Subcutaneous abdominal adipose tissue (tissue), 5 donors: ENCODE measurements at regions not wholly inside any gene's neighbourhood (a gene's known extent, or its start where the extent isn't known, plus 50 kb on each side); places are given as distances from the start of the nearest gene placed in this dataset.

Experiments
- H3K27ac ChIP-seq: one replicate; pipeline ENCODE4 v1.7.0; 2013; ENCODE audit warnings: low read depth, mild to moderate bottlenecking, inconsistent platforms, low read length, moderate library complexity
- H3K27me3 ChIP-seq, 5 donors: one replicate each; pipeline ENCODE4 v1.7.0; 2013; ENCODE audit warnings: low read length in 5 of 5, inconsistent platforms in 1 of 5; ENCODE audit not compliant: control insufficient read depth in 5 of 5, insufficient read depth in 4 of 5
- H3K36me3 ChIP-seq, 5 donors: one replicate each; pipeline ENCODE4 v1.7.0; 2013; ENCODE audit warnings: low read length in 5 of 5; ENCODE audit not compliant: control insufficient read depth in 5 of 5, insufficient read depth in 5 of 5
- H3K4me1 ChIP-seq, 5 donors: one replicate each; pipeline ENCODE4 v1.7.0; 2013; ENCODE audit warnings: low read length in 5 of 5, mild to moderate bottlenecking in 3 of 5, moderate library complexity in 1 of 5; ENCODE audit not compliant: control insufficient read depth in 5 of 5, insufficient read depth in 5 of 5
- H3K4me3 ChIP-seq, 5 donors: one replicate each; pipeline ENCODE4 v1.7.0; 2013; ENCODE audit warnings: low read length in 5 of 5, low read depth in 1 of 5
- H3K9ac ChIP-seq, 5 donors: one replicate each; pipeline ENCODE4 v1.7.0; 2013; ENCODE audit warnings: low read length in 5 of 5, mild to moderate bottlenecking in 4 of 5, moderate library complexity in 3 of 5
- H3K9me3 ChIP-seq, 5 donors: one replicate each; pipeline ENCODE4 v1.7.0; 2013; ENCODE audit warnings: low read length in 5 of 5; ENCODE audit not compliant: control insufficient read depth in 5 of 5
- donor health status: healthy.
- donor health status: healthy.
- donor health status: healthy.
- donor health status: healthy.
- donor health status: healthy.

GRCh38 chr2:125861461-125861860 is 794.5 kb upstream of the GYPC start:
- no peaks in the 10 kb centered on the region for H3K27me3 ChIP-seq
- H3K4me1 ChIP-seq, result no peaks in the 10 kb centered on the region
- H3K36me3 ChIP-seq, result no peaks in the 10 kb centered on the region
- H3K27ac ChIP-seq, result no peak overlapping the region
- H3K9me3 ChIP-seq, result no peaks in the 10 kb centered on the region
- H3K9ac ChIP-seq, result no peak overlapping the region
- H3K4me3 ChIP-seq, result no peak overlapping the region

DNA sequence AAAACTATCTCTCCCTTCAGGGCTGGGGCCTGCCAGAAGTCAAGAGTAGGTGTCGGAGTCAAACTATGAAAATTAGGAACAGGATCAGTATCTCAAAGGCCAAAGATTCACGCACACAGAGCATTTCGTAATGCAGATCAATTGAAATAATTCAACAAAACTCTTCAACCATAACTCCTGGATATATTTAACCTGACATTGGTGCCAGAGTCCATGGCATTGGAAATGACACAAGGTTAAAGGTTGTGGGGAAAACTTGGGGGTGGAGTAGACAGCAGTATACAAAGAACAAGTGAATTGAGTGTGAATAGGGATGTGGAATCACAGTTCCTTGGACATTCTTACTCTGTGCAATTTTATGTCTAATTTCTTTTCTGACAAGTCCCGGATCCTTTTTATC is 788.0 kb upstream of the GYPC start:
- H3K4me3 ChIP-seq, result no peak overlapping the region
- no peak overlapping the region for H3K9ac ChIP-seq
- no peak overlapping the region for H3K27ac ChIP-seq
- H3K36me3 ChIP-seq, result no peaks in the 10 kb centered on the region
- no peaks in the 10 kb centered on the region for H3K4me1 ChIP-seq
- no peaks in the 10 kb centered on the region for H3K9me3 ChIP-seq
- H3K27me3 ChIP-seq, result no peaks in the 10 kb centered on the region

DNA sequence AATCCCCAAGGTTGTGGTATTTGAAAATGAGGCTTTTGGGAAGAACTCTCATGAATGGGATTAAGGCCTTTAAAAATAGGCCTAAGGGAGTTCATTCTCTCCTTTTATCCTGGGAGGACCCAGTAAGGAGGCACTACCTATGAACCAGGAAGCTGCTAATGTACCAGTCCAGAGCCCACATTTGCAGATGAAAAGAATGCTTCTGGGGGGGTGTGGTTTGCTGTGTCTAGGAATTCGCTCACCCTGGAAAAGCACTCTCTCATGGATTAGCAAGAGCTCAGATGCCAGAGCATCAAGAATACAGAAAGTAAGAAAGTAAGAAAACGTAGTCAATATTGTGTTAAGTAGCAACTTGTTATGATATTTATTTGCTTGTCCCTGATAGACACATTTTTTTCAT is 785.7 kb upstream of the GYPC start:
- Histone ChIP-seq H3K9me3 (no peaks in the 10 kb centered on the region), H3K27me3 (no peaks in the 10 kb centered on the region), H3K9ac (no peak overlapping the region), H3K4me3 (no peak overlapping the region), H3K27ac (no peak overlapping the region), H3K4me1 (peaks cover 0 to 9% (median 3%) of the 10 kb centered on the region in 5 donors), H3K36me3 (no peaks in the 10 kb centered on the region)

DNA sequence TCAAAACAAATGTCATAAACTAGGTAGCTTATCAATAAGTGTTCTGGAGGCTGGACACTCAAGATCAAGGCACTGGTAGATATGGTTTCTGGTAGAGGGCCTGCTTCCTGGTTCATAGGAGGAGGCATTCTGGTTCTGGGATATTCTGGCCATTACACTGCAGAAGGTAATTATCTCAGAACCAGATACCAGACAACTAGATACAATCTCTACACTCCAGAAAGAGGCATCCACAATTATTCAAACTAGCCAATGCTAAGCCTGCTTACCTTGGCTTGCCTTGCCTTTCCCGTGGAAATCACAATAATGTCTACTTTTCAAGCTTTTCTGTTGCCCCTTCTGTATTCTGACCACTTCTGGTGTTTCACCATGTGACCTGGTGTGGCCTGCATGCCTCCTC is 785.2 kb upstream of the GYPC start:
- Histone ChIP-seq H3K9me3 (no peaks in the 10 kb centered on the region), H3K4me3 (no peak overlapping the region), H3K36me3 (no peaks in the 10 kb centered on the region), H3K27me3 (no peaks in the 10 kb centered on the region), H3K4me1 (peaks cover 0 to 9% (median 3%) of the 10 kb centered on the region in 5 donors), H3K27ac (no peak overlapping the region), H3K9ac (no peak overlapping the region)

DNA sequence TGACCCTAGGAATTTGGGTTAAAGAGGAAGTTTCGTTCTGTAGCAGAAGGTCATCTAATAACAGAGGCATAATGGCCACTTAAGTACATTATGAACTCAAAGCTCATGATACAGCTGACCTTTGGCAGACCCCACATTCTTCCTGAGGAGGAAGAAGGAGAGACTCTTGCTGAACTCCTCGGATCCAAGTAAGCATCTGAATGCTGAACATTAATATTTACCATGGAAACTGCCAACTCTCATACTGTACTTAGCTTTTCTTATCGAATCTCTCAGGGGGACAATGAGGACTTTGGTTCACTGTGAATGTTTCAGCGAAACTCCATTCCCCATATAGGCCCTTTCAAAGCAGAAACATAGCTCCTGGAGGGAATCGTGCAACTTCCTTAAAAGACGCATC is 781.4 kb upstream of the GYPC start:
- Histone ChIP-seq H3K36me3 (no peaks in the 10 kb centered on the region), H3K9ac (no peak overlapping the region), H3K27ac (no peak overlapping the region), H3K4me1 (peaks cover 0 to 9% (median 3%) of the 10 kb centered on the region in 5 donors), H3K27me3 (no peaks in the 10 kb centered on the region), H3K4me3 (no peak overlapping the region), H3K9me3 (peaks cover 0 to 7% (median 0%) of the 10 kb centered on the region in 5 donors)

GRCh38 chr2:125885340-125885739 is 770.6 kb upstream of the GYPC start:
- H3K36me3 ChIP-seq, result no peaks in the 10 kb centered on the region
- H3K27me3 ChIP-seq, result no peaks in the 10 kb centered on the region
- H3K27ac ChIP-seq, result no peak overlapping the region
- peaks cover 0 to 37% (median 23%) of the 10 kb centered on the region in 5 donors for H3K9me3 ChIP-seq
- H3K4me1 ChIP-seq, result no peaks in the 10 kb centered on the region
- H3K9ac ChIP-seq, result no peak overlapping the region
- H3K4me3 ChIP-seq, result no peak overlapping the region

DNA sequence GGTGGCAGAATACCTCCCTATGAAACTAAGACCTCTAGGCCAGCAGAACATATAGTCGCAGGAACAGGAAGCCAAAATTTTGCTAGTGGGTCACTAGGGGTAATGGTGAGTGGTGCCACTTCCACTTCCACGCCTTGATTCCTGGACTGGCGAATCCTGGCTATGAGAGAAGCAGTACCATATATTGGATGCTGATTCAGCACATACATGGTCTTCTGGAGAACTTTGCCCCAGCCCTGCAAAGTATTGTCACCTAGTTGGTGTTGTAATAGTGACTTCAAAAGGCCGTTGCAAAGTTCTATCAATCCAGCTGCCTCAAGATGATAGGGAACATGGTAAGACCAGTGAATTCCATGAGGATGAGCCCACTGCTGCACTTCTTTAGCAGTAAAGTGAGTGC is 769.8 kb upstream of the GYPC start:
- Histone ChIP-seq H3K27ac (no peak overlapping the region), H3K27me3 (no peaks in the 10 kb centered on the region), H3K36me3 (no peaks in the 10 kb centered on the region), H3K9me3 (peaks cover 0 to 38% (median 23%) of the 10 kb centered on the region in 5 donors), H3K9ac (no peak overlapping the region), H3K4me3 (no peak overlapping the region), H3K4me1 (no peaks in the 10 kb centered on the region)

DNA sequence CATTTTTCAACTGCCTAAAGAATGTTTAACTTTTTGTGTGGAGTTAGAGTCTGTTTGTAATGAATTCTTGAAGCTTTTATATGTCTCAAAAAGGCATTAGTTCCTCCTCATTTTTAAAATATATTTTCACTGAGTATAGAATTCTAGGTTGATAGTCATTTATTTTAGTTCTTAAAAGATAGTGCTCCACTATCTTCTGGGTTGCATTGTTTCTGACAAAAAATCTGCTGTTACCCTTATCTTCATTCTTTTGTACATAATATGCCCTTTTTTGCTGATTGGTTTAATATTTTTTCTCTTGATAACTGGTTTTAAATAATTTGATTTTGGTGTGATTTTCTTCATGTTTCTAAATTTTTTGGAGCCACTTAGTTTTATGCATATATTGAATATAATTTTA is 754.7 kb upstream of the GYPC start:
- Histone ChIP-seq H3K9me3 (peaks cover 0 to 16% (median 6%) of the 10 kb centered on the region in 5 donors), H3K4me1 (no peaks in the 10 kb centered on the region), H3K4me3 (no peak overlapping the region), H3K27ac (no peak overlapping the region), H3K36me3 (no peaks in the 10 kb centered on the region), H3K9ac (no peak overlapping the region), H3K27me3 (no peaks in the 10 kb centered on the region)

- H3K4me3 ChIP-seq, result no peak overlapping the region
- H3K27ac ChIP-seq, result no peak overlapping the region
- H3K9me3 ChIP-seq, result no peaks in the 10 kb centered on the region
- no peaks in the 10 kb centered on the region for H3K36me3 ChIP-seq
- H3K4me1 ChIP-seq, result no peaks in the 10 kb centered on the region
- H3K9ac ChIP-seq, result no peak overlapping the region
- H3K27me3 ChIP-seq, result no peaks in the 10 kb centered on the region
Measured at GRCh38 chr2:125925891-125926546, 729.9 kb upstream of the GYPC start.

- no peaks in the 10 kb centered on the region for H3K36me3 ChIP-seq
- no peak overlapping the region for H3K9ac ChIP-seq
- H3K4me1 ChIP-seq, result no peaks in the 10 kb centered on the region
- H3K27ac ChIP-seq, result no peak overlapping the region
- H3K9me3 ChIP-seq, result no peaks in the 10 kb centered on the region
- H3K4me3 ChIP-seq, result no peak overlapping the region
- H3K27me3 ChIP-seq, result no peaks in the 10 kb centered on the region
Measured at GRCh38 chr2:125935559-125935958, 720.4 kb upstream of the GYPC start.
